A673 (cell line): ENCODE measurements at regions not wholly inside any gene's neighbourhood (a gene's known extent, or its start where the extent isn't known, plus 50 kb on each side); places are given as distances from the start of the nearest gene placed in this dataset.

Source experiments
- EZH2 ChIP-seq: fragments of 200-600 bp; sonication (generic); IDR thresholded peaks from 2 replicates; pipeline ENCODE4 v1.6.1; 2017; ENCODE audit warnings: borderline replicate concordance, low read depth, mild to moderate bottlenecking, mixed read lengths, antibody characterized with exemption, low read length; ENCODE audit not compliant: poor library complexity, severe bottlenecking
- TF ChIP-seq, protein P1 (sequence below): fragments of 300-800, 200-600 bp; sonication (generic); conservative IDR thresholded peaks from 2 replicates; pipeline ENCODE4 v1.5.1; 2017; ENCODE audit warnings: low read depth, mild to moderate bottlenecking, antibody characterized with exemption, low read length, moderate library complexity, mixed read lengths

DNA sequence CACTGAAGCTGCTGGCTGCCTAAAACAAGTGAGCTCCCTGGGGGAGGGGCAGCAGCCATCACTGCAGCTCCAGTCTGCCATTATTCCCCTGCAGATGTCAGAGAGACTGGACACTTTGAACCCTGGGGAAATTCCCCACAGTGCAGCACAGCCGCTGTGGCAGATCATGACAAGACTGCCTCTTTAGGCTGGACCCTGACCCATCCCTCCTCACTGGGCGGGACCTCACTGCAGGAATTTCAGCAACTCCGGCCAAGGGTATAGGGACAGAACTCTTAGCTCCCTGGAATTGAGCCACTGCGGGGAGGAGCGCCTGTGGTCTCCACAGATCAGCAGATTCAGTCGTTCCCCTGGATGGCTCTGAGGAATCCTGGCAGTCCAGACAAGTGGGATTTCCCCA lies 964.6 kb downstream of the BRINP3 start:
- TF ChIP-seq, protein P1, sequence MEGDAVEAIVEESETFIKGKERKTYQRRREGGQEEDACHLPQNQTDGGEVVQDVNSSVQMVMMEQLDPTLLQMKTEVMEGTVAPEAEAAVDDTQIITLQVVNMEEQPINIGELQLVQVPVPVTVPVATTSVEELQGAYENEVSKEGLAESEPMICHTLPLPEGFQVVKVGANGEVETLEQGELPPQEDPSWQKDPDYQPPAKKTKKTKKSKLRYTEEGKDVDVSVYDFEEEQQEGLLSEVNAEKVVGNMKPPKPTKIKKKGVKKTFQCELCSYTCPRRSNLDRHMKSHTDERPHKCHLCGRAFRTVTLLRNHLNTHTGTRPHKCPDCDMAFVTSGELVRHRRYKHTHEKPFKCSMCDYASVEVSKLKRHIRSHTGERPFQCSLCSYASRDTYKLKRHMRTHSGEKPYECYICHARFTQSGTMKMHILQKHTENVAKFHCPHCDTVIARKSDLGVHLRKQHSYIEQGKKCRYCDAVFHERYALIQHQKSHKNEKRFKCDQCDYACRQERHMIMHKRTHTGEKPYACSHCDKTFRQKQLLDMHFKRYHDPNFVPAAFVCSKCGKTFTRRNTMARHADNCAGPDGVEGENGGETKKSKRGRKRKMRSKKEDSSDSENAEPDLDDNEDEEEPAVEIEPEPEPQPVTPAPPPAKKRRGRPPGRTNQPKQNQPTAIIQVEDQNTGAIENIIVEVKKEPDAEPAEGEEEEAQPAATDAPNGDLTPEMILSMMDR = no peak
- TF ChIP-seq EZH2 = no peak
